ENCODE measurements at regions not wholly inside any gene's neighbourhood (a gene's known extent, or its start where the extent isn't known, plus 50 kb on each side); places are given as distances from the start of the nearest gene placed in this dataset.

DNA sequence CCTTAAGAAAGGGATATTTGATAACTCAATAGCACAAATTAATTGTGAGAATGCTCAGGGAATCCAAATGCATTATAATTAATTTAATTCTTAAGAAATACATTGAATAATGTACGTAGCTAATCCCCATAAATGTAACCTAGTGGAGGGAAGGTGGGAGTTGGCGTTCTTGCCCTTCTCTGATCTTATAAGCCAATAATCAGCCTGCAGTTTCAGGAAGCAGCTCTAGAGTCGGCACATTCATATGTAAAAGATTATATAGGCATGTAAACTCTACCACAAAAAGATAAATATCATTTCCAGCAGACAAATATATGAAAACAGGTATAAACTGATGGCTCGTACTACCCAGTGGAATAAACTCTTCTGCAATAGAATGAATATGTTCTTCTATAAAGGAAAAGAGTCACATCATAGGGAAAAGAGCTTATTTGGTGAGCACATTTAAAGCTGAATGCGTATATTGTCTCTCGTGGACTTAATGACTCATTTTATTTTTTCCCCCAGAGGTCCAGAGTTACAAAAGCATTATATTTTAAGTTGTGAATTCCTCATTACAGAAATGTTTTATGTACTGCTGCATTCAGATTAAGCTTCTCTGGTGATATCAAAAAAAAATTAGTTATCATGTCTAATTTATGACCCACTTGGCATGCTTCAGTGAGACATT is 112.2 kb downstream of the TFAP2A start:
- H3K4me3 ChIP-seq = no peak overlapping the region
- no peaks in the 10 kb centered on the region for H3K27me3 ChIP-seq
- no peaks in the 10 kb centered on the region for H3K4me1 ChIP-seq

DNA sequence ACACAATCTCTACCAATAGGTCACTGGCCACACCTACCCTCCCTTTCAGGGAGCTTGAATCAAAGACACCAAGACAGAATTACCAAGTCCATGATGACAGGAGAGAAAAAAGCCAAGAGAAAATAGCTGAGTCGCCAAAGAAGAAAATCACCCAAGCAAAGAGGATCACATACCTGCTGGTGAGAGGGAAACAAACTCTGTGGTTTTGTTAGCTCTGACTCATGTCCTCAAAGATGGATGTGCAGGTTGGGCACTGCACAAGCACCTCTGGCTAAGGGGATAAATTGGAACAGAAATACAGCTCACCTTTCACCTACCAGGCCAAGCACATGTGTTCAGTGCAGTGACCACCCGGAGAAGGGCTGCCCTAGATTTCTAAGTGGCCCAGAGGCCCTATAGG is 114.8 kb downstream of the TFAP2A start:
- Histone ChIP-seq H3K9me3 (no peaks in the 10 kb centered on the region), H3K4me3 (no peak overlapping the region), H3K27ac (no peak overlapping the region), H3K27me3 (no peaks in the 10 kb centered on the region), H3K36me3 (no peaks in the 10 kb centered on the region), H3K4me1 (no peaks in the 10 kb centered on the region)
- no peak for DNase-seq (ENCODE audit: low spot score in 2 of 2)
- intact Hi-C loops (cut with DNase I) = no loop called here
- TF ChIP-seq, protein P1, sequence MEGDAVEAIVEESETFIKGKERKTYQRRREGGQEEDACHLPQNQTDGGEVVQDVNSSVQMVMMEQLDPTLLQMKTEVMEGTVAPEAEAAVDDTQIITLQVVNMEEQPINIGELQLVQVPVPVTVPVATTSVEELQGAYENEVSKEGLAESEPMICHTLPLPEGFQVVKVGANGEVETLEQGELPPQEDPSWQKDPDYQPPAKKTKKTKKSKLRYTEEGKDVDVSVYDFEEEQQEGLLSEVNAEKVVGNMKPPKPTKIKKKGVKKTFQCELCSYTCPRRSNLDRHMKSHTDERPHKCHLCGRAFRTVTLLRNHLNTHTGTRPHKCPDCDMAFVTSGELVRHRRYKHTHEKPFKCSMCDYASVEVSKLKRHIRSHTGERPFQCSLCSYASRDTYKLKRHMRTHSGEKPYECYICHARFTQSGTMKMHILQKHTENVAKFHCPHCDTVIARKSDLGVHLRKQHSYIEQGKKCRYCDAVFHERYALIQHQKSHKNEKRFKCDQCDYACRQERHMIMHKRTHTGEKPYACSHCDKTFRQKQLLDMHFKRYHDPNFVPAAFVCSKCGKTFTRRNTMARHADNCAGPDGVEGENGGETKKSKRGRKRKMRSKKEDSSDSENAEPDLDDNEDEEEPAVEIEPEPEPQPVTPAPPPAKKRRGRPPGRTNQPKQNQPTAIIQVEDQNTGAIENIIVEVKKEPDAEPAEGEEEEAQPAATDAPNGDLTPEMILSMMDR (IDR thresholded peaks at IDR 0.05) = no peak

More for the DNA sequence above, 112.2 kb downstream of the TFAP2A start:
- TF ChIP-seq, protein P1 (IDR thresholded peaks at IDR 0.05) = no peak
- no peak for DNase-seq (ENCODE audit: low spot score in 2 of 2)
- Histone ChIP-seq H3K36me3 (no peaks in the 10 kb centered on the region), H3K9me3 (no peaks in the 10 kb centered on the region), H3K27ac (no peak overlapping the region)
- intact Hi-C loops (cut with DNase I) = no loop called here

DNA sequence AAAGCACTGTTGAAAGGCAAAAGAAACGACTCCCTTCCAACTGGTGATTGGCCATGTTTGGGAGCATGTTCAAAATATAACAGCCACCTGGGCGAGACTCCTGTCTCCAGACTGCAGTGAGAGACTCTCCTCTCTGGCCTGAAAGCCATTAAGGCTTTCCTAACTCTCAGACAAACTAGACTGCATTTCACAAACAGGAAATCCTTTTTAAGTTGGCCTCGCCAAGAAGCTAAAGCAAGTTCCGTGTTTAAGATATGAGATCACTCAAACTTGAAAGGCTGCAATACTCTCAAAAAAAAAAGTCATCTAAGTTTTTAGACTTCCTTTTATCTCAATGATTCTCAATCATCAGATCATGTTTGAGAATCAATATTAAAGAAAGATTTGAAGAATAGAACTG is 117.0 kb downstream of the TFAP2A start:
- no peak overlapping the region for H3K27ac ChIP-seq
- H3K36me3 ChIP-seq = no peaks in the 10 kb centered on the region
- H3K9me3 ChIP-seq = no peaks in the 10 kb centered on the region
- H3K4me3 ChIP-seq = no peak overlapping the region
- TF ChIP-seq, protein P1 (IDR thresholded peaks at IDR 0.05) = no peak
- DNase-seq (ENCODE audit: low spot score in 2 of 2) = no peak
- H3K4me1 ChIP-seq = no peaks in the 10 kb centered on the region
- intact Hi-C loops (cut with DNase I) = no loop called here
- no peaks in the 10 kb centered on the region for H3K27me3 ChIP-seq

DNA sequence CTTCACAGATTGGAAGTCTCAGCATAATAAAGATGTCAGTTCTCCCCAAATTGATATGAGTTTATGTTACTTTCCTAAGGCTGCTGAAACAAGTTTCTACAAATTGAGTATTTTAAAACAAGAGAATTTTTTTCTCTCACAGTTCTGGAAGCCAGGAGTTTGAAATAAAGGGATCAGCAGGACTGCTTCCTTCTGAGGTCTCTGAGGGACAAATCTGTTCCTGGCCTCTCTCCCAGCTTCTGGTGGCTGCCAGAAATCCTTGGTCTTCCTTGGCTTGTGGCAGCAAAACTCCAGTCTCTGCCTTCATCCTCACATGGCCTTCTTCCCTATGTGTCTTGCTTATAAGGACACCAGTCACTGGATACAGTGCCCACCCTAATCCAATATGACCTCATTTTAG is 136.1 kb downstream of the TFAP2A start:
- DNase-seq (ENCODE audit: low spot score in 2 of 2) = no peak

DNA sequence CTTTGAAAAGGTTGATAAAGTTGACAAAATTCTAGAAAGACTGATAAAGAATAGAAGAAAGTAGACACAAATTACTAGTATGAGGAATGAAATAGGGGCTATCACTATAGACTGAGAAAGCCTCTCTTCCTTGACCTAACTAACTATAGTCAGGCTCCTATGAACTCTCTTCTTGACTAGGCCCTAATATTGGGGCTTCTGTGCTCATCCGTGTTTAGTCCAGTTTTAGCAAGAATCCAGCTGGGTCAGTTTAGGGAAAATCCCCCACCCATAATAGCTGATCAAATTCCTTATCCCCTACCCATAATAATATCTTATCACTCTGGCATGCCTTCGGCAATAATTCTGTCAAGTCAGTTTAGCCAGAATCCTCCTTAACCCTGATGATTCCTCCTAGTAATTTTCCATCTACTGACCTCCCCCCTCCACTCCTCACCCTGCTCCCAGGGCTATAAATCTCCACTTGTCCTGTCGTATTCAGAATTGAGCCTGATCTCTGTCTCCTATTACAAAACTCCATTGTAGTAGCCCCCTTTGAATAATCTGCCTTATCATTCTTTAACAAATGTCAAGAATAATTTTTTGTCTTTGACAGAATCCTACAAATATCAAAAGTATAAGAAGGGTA is 138.1 kb downstream of the TFAP2A start:
- intact Hi-C loops (cut with DNase I) = no loop called here
- Histone ChIP-seq H3K9me3 (no peaks in the 10 kb centered on the region), H3K27ac (no peak overlapping the region), H3K4me1 (no peaks in the 10 kb centered on the region), H3K36me3 (no peaks in the 10 kb centered on the region), H3K4me3 (no peak overlapping the region), H3K27me3 (no peaks in the 10 kb centered on the region)
- no peak for DNase-seq (ENCODE audit: low spot score in 2 of 2)
- TF ChIP-seq, protein P1 (IDR thresholded peaks at IDR 0.05) = no peak

More for the DNA sequence above, 136.1 kb downstream of the TFAP2A start:
- TF ChIP-seq, protein P1 (IDR thresholded peaks at IDR 0.05) = no peak
- Histone ChIP-seq H3K27me3 (no peaks in the 10 kb centered on the region), H3K4me3 (no peak overlapping the region), H3K4me1 (no peaks in the 10 kb centered on the region), H3K27ac (no peak overlapping the region), H3K36me3 (no peaks in the 10 kb centered on the region), H3K9me3 (no peaks in the 10 kb centered on the region)
- intact Hi-C loops (cut with DNase I) = no loop called here

All from ascending aorta (tissue), 2 donors.